GM19328 (cell line): ENCODE measurements at regions not wholly inside any gene's neighbourhood (a gene's known extent, or its start where the extent isn't known, plus 50 kb on each side); places are given as distances from the start of the nearest gene placed in this dataset.
A peak's percentile ranks its signal among the peaks of the same experiment; 100 is the strongest.

Experiments used
- ATAC-seq: cut with Tn5 transposase; IDR thresholded peaks from one replicate; pipeline ENCODE4 v1.9.1; 2021; ENCODE audit warnings: mild to moderate bottlenecking, moderate library complexity; ENCODE audit not compliant: unreplicated experiment

DNA sequence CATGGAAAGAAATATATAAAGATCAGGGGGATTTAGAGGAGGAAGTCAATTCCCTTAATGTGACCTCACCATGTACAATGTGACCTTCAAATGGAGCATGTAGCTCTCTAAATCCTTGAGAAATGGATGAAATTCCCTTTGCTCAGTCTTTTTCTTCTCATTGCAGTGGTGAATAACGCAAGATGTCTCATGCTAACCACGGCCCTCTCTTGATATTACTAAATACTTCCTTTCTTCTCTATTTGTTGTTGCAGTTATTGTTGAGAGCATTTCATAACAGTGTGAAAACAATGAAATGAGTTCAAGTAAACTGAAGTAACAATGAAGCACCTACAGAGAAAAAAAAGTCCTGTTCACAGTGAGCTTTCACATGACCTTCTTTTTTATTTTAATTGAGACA lies 55.6 kb downstream of the ZNF281 start:
- ATAC-seq: no peak

- no peak for ATAC-seq
Observed at GRCh38 chr1:200353232-200353631, 56.6 kb downstream of the ZNF281 start.

DNA sequence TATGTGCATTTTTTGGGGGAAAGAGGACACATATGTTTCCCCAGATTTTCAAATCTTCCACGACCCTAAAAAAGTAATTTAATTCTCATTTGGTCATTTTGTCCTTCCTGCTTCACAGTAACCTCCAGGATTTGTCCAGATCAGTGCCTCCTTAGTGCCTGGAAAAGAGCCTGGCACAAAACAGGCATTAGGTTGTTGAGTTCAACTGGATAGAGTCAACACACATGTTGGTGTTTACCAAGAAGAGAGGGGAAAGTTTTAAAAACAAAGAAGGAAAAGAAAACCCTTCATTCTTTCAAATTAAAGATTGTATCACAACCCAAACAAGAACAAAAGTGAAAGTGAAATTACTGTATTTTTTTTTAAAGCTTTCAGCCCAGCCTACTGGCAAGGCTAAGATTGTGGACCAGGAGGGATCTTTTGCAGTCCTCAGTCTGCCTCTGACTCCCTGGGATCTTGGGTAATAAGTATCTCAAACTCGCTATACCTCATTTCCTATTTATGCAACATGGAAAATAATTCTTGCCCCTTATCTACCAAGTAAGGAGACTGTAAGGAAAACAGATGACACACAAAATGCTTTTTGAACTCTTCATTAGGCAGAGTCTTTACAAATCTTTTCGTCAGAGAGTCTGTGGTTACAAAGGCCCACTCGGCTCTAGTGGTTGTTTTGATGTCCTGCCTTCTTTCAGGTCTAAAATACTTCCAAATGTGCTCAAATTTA lies 57.8 kb downstream of the ZNF281 start:
- ATAC-seq: peak; percentile 44

DNA sequence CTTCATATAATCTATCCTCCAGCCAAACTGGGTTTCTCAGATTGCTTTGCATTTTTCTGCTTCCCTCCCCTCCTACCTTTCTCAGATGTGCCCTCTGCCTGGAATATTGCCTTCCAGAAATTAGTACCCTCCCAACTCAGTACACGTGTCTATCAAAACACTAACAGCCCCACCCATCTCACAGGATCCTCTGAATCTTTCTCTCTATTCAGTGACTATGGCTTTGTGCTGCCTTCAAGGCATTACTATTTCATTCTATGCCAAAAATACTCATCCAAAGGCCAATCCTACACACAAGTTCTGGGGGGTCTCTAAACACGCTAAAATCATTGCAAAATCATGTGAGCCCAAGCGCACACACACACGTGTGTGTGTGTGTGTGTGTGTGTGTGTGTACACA lies 58.4 kb downstream of the ZNF281 start:
- ATAC-seq: no peak

DNA sequence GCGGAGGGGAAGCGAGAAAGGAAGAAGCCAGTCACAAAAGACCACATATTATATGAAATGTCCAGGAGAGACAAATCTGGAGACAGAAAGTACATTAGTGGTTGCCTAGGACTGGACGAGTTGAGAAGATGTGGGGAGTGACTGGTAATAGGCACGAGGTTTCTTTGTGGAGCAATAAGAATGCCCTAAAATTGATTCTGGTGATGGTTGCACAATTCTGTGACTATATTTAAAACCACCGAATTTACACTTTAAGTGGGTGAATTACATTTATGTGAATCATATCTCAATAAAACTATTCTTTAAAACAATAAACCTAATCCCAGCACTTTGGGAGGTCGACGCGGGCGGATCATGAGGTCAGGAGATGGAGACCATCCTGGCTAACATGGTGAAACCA lies 63.1 kb downstream of the ZNF281 start:
- ATAC-seq: no peak

- ATAC-seq: no peak
Observed at GRCh38 chr1:200345520-200345919, 64.3 kb downstream of the ZNF281 start.

- no peak for ATAC-seq
Observed at GRCh38 chr1:200343874-200344273, 66.0 kb downstream of the ZNF281 start.

DNA sequence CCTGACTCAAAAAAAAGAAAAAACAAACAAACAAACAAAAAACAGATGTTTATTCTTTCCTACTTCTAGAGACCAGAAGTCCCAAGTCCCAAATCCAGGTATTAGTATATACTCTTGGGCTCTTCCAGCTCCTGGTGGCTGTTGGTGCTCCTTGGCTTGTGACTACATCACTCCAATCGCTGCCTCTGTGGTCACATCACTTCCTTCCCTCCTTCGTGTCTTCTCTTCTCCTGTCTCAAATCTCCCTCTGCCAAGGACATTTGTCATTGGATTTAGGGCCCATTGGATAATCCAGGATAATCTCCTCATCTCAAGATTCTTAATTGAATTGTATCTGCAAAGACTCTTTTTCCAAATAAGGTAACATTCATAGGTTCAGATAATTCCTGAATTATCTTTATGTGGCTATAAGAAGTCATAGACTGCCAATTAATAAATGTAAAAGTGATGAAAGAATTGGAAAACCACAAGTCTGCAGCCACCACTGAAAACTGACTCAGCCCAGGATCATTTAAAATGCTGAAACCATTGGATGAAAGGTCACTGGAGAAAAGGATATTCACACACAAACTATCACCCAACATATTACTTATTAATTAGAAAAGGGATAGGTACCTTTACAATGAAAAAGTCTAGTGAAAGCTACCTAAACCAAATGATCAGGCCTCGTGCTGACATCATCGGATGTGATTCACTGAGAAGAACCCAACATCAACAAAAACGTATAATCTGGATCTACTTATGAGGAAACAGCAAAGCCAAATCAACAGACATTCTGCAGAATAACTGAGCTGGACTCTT lies 67.1 kb downstream of the ZNF281 start:
- no peak for ATAC-seq

DNA sequence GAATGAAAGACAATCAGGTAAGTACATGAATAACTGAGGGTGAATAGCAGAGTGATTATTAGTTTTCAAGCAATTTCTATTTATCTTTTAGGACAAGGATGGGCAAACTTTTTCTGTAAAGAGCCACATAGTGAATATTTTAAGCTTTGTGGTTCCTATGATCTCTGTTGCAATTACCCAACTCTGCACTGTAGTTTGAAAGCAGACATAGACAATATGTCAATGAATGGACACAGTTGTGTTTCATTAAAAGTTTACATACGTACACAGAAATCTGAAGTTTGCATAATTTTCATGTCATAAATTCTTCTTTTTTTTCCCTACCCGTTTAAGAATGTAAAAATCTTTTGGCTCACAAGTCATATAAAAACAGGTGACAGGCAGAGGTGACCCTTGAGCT lies 71.4 kb downstream of the ZNF281 start:
- no peak for ATAC-seq

GRCh38 chr1:200337831-200338230 lies 72.0 kb downstream of the ZNF281 start:
- no peak for ATAC-seq

- ATAC-seq: no peak
Observed at GRCh38 chr1:200337410-200337809, 72.4 kb downstream of the ZNF281 start.

DNA sequence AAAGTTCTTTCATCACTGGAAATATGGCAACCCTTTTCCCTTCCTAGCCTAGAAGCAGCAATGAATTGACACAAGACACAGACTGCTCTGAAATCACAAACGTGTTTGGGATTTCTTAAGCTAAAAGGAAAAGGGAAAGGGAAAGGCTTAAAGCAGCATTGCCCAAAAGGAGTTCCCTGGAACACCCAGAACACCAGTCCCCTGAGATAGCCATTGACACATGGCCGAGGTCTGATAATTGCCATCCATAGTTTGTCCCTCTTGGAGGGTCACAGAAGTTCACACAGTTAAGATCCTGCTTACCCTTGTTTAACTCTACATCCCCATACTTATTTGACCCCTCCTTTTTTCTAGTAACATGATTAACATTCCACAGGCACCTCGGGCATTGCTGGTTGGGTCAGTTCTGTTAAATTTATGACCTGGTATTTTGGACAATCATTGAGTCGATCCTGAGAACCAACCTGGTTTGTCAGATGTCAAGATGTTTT lies 72.9 kb downstream of the ZNF281 start:
- ATAC-seq: no peak

DNA sequence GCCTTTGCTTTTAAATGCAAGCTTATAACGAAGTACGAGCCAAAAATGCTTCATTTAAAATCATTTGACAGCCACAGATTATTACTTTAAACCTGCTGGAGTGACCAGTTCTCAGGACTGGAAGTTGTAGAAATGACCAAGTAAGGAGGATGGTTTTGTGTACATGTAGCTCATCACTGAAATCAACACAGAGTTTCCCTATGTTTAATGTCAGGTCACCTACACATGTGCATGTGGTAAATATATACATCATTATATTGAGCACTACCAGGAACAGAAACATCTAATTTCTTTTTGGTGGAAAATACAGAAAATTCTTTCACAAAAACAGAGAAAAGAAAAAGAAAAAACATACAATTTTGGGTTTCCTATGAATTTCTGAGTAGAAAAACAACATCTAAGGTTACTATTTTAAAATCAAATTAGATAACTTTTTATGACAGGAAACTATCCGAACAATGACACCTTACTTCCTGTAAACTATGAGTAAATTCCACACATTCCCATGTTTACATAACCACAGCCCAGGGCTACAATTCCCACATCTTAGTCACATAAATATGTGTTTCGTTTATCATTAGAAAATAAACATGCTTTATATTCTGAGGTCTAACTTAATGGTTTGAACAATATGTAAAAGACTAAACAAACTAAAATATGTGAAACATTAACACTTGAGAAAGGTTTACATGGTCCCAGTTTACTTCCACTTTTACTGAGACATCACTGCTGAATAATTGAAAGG lies 73.6 kb downstream of the ZNF281 start:
- no peak for ATAC-seq

DNA sequence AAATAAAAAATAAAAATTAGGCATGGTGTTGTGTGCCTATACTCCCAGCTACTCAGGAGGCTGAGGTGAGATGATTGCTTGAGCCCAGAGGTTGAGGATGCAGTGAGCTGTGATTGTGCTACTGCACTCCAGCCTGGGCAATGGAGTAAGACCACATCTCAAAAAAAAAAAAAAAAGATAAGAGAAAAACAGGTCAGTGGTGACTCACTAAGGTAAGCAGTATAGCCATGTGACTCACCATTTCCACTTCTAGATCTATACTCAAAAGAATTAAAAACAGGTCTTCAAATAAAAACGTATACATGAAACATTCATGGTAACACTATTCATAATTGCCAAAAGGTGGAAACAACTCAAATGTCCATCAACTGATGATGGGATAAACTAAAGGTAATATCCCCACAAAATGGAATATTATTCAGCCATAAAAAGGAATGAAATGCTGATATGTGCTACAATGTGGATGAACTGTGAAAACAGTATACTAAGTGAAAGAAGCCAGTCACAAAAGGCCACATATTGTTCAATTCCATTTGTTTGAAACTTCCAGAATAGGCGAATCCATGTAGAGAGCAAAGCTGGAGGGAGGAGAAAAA lies 75.1 kb downstream of the ZNF281 start:
- no peak for ATAC-seq

DNA sequence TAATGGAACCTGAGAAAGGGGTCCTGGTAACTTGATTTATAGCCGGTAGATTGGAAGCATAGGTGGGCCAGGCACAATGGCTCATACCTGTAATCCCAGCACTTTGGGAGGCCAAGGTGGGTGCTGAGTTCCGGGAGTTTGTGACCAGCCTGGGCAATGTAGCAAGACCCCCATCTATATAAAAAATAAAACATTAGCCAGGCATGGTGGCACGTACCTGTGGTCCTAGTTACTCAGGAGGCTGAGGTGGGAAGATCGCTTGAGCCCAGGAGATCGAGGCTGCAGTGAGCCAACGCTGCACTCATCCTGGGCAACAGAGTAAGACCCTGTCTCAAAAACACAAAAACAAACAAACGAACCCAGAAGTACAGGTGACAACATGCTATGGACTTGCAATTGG lies 76.5 kb downstream of the ZNF281 start:
- ATAC-seq: no peak

DNA sequence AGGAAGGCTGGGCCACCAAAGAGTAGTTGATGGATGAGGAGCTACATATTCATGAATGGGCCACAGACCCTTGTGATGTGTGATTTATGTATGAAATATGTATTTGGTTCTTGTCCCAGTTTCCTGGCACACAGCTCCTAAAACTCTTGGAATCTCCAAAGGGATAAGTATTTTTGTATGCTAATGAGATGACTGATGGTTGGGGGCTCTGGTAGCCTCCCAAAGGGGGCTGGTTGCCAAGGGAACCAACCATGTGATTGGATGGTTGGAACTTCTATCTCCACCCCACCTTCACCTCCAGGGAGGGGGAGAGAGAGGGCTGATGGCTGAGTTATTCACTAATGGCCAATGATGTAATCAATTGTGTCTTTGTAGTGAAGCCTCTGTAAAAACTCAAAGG lies 77.1 kb downstream of the ZNF281 start:
- no peak for ATAC-seq

DNA sequence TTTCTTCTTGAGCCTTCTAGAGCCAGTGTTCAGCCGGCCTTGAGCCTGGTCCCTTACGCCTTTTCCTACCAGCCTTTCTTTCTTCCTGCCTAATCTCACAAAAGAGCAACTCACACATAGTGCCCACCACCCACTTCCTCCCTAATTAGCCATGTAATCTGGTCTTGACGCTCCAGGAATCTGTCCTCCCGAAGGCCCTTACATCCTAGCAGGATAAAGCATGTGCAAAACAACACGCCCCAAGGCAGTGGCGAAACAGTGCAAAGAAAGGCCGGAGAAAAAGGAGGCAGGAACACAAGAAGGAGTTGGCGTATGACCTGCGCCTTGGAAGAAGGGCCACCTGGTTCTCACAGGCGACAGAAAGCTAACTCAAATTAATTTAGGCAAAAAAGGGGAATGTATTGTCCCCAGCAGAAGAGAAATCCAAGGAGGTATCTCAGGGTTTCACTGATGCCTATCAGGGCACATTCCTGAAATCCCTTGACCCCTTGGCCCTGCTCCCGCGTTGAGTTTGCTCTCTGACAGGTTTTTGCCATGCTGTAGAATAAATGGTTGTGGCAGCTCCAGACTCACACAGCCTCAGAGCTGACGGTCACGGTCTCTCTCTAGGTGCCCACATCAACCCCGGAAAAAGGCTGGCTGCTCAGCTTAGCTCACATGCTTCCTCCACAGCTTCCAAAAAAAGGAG lies 79.0 kb downstream of the ZNF281 start:
- ATAC-seq: no peak

GRCh38 chr1:200329208-200329882 lies 80.5 kb downstream of the ZNF281 start:
- ATAC-seq: no peak

DNA sequence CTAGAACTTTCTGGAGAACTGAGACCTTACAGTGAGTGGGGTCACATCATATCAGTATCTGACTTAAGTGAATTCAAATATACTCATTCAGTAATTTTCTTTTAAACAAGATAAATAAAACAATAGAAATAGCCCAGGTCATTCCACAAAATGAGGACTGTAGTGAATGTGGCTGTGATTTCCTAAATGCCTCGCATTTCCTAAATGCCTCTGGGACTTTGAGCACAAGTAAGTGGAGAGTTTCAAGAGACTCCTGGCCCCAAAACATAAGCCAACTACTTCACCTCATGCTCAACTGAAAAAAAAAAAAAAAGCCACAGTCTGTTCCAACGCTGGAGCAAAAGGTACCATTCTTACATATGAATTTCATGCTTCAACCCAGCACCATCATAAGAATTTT lies 81.5 kb downstream of the ZNF281 start:
- ATAC-seq: no peak

- ATAC-seq: no peak
Observed at GRCh38 chr1:200323856-200324400, 85.9 kb downstream of the ZNF281 start.
